Body of pancreas (tissue), 4 donors: ENCODE measurements at regions not wholly inside any gene's neighbourhood (a gene's known extent, or its start where the extent isn't known, plus 50 kb on each side); places are given as distances from the start of the nearest gene placed in this dataset.

Experiments used
- CTCF ChIP-seq, 7 experiments: fragments of 450-650 bp in 4 of 7; fragments of 200-600 bp in 3 of 7; sonication (generic) in 3 of 7; IDR thresholded peaks; one replicate each; pipeline ENCODE4 v1.5.1; 2016 to 2019; ENCODE audit warnings: antibody characterized with exemption in 7 of 7
- POLR2A ChIP-seq, 3 donors: fragments of 450-650 bp; IDR thresholded peaks; one replicate each; pipeline ENCODE4 v1.6.1; 2016; ENCODE audit warnings: antibody characterized with exemption in 3 of 3, mild to moderate bottlenecking in 2 of 3

GRCh38 chr3:110479731-110480130 is 591.9 kb upstream of the NECTIN3 start:
- TF ChIP-seq CTCF (IDR thresholded peaks at IDR 0.05) (no peak), POLR2A (IDR thresholded peaks at IDR 0.05) (no peak)
